Keratinocyte (primary cell): ENCODE measurements at regions not wholly inside any gene's neighbourhood (a gene's known extent, or its start where the extent isn't known, plus 50 kb on each side); places are given as distances from the start of the nearest gene placed in this dataset.

Experiments used
- CTCF ChIP-seq, 3 experiments: IDR thresholded peaks in 1 of 3; conservative IDR thresholded peaks in 1 of 3; optimal IDR thresholded peaks in 1 of 3; 2 replicates in 2 of 3; 3 replicates in 1 of 3; pipeline versions ENCODE3 to v1.5.1; 2011; ENCODE audit warnings: low read length in 3 of 3, mild to moderate bottlenecking in 3 of 3, moderate library complexity in 2 of 3, control low read depth in 1 of 3, inconsistent platforms in 1 of 3; ENCODE audit not compliant: insufficient read depth in 2 of 3; ENCODE audit errors: extremely low read depth in 1 of 3
- EZH2 ChIP-seq: IDR thresholded peaks from one replicate; pipeline ENCODE4 v1.6.1; 2012; ENCODE audit warnings: inconsistent platforms, mild to moderate bottlenecking, low read length, moderate library complexity

- no peak for TF ChIP-seq CTCF (optimal IDR thresholded peaks at IDR 0.05 in 1 of 3, IDR thresholded peaks at IDR 0.05 in 1 of 3, conservative IDR thresholded peaks at IDR 0.05 in 1 of 3; ENCODE audit: extremely low read depth in 1 of 3, insufficient read depth in 2 of 3, low read length in 3 of 3)
- TF ChIP-seq EZH2, result no peak
Measured at GRCh38 chr2:8565399-8566154, 116.3 kb upstream of the ID2 start.
